GM12872 (cell line): ENCODE measurements at regions not wholly inside any gene's neighbourhood (a gene's known extent, or its start where the extent isn't known, plus 50 kb on each side); places are given as distances from the start of the nearest gene placed in this dataset.

ENCODE experiments used
- TF ChIP-seq, protein P1 (sequence below): IDR thresholded peaks from 3 replicates; pipeline ENCODE4 v1.5.1; 2011; ENCODE audit warnings: low read depth, mild to moderate bottlenecking, low read length, moderate library complexity; ENCODE audit not compliant: insufficient read depth

DNA sequence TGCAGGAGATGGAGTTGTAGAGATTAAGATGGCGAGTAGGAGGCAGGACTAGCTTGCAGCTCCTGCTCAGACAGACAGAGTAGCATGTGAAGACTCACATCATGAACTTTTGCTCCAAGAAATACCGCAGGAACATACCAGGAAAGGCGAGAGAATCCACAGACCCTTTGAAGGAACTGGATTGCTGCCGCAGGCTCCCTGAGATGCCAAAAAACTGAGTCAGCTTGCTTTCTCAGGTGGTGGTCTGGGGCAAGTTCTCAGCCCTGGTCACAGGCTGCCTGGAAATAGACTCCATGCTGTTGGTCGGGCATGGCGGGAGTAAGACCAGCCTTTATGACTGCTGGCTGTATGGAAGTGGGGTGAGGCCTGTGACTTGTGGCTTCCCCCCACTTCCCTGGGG, 163.6 kb upstream of the NAV3 start:
- TF ChIP-seq, protein P1, sequence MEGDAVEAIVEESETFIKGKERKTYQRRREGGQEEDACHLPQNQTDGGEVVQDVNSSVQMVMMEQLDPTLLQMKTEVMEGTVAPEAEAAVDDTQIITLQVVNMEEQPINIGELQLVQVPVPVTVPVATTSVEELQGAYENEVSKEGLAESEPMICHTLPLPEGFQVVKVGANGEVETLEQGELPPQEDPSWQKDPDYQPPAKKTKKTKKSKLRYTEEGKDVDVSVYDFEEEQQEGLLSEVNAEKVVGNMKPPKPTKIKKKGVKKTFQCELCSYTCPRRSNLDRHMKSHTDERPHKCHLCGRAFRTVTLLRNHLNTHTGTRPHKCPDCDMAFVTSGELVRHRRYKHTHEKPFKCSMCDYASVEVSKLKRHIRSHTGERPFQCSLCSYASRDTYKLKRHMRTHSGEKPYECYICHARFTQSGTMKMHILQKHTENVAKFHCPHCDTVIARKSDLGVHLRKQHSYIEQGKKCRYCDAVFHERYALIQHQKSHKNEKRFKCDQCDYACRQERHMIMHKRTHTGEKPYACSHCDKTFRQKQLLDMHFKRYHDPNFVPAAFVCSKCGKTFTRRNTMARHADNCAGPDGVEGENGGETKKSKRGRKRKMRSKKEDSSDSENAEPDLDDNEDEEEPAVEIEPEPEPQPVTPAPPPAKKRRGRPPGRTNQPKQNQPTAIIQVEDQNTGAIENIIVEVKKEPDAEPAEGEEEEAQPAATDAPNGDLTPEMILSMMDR = no peak

DNA sequence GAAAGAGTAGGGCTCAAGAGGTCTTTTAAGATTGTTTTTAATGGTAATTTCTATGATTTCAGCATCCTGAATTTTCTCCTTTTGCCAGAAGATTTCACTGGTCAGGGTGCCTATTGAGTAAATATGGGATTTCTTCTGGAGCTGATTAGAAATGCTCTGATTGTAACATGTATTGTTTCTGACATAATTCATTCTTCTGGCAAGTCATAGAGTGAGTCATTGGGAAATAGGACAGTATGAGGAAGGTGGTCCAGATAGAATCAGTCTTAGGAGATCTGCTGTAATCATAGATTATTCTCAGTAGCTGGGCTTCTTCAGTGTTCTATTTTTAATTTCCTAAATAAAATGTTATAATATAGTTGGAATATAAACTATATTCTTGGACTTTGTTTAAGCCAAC, 182.0 kb upstream of the NAV3 start:
- TF ChIP-seq, protein P1 = no peak

DNA sequence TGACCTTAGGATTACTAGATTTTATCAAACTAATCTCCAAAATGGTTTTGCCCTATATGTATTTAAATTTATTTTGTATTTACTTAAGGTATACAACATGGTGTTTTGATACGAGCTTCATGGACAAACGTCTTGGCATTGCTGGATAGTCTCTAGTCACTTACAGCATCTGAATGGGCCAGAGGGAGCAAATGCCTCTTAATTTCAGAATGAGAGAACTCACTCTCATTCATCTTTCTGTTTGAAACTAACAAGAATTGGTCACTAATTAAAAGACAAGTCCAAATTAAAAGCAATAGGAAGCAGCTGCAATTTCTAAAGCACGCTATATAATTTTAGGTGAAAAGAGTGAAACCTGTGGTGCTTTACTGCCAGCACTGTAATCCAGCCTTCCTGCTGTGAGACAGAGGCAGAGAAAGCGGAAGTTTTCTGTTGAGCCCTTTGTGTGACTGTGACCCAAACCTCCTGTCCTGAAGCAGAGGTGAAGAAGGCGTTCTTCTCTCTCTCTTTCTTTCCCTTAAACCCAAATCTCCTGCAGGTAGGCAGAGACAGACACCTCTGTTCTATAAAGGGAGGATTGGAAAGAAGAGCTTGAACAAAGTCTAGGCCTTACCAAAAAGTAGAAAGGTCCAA, 184.6 kb upstream of the NAV3 start:
- TF ChIP-seq, protein P1 = no peak

DNA sequence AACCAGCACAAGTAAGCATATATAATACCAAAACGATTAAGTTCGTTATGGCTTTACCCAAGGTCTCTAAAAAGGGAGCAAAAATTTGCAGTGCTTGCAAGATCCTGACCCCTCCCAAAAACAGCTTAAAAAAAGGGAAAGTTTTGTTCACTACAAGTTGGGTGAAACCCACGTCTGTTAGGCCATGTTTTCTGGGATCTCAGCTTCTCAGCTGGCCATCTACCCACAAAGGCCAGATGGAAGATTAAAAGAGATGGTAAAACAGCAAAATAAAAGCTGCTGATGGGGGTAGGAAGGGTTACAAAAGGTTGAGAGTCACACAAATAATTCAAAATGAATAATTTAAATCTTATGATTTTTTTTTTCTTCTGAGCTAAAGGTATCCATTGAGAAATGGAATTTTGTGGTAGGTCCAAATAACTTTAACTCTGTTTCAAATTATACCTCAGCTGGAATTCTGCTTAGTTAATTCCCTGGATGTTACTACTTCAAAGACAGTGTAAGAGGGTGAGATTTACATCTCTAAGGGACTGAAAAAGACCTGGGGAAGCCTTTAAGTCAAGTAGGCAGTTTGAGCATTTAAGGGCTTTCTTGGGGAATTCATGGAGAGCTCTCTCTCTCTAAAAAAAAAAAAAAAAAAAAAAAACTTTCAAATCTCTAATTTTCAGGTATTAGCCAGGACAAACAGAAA, 185.6 kb upstream of the NAV3 start:
- TF ChIP-seq, protein P1 = no peak

DNA sequence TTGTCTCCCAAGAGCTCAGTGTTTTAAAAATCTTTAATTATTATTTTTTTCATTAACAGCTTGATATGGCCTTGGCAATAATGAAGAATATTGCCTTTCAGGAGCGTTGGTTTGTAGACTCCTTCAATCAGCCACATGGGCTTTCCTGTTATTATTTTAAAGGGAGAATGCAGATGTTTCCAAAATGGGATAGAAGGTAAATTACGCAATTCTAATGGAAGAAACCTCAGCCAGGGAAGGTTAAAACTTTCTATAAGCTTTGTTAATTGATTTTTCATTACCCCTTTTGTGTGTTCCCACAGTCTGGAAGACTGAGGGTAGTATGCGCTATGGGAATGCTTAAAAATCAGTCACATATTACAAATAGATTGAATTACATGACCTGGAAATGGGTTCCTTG, 188.4 kb upstream of the NAV3 start:
- TF ChIP-seq, protein P1 = no peak

DNA sequence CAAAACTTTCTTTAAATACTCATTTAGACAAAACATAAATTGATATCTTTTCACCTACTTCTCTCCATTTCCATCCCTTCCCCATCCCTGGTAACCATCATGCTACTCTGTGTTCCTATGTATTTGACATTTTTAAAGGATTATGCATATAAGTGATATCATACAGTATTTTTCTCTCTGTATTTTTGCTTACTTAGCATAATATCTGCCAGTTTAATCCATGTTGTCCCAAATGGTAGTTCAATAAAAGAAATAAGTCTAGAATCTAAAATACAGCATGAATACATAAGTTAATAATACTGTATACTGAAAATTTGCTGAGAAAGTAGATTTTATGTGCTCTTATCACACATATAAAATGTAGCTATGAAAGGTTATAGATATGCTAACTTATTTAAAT, 190.3 kb upstream of the NAV3 start:
- TF ChIP-seq, protein P1 = no peak

DNA sequence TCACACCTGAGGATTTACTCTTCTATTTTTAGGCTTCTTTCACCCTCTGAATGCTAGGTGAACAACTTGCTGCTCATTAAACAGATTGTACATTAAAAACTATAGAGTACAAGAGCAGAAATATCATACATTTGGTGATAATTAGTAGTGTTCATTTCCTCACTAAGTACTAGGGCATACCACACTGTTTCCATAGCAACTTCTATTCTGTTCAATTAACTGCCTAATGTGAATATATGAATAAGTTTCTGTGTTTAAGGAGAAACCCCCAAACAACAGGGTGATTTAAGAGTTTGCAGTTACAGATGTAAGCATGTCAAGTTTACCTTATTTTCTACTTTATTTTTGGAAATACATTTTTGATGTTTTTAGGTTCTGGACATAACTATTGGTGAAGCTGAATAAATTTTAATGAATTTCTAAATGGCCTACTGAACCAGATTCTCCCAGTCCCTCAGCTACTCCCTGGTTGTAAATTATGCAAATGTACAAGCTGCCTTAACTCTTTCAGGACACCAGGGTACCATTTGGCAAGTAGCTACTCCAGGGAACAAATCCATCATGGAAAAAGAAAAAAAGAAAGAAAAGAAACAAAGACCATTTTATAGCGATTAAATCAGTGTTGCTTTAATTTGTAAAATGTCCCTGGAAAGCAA, 199.8 kb upstream of the NAV3 start:
- TF ChIP-seq, protein P1 = no peak
